Neuronal stem cell (in vitro differentiated cells): ENCODE measurements at regions not wholly inside any gene's neighbourhood (a gene's known extent, or its start where the extent isn't known, plus 50 kb on each side); places are given as distances from the start of the nearest gene placed in this dataset.
"Not testable (repeated sequence)": the region's sequence is repeated elsewhere in the genome, so short reads cannot be mapped to it uniquely, and the experiment has no call there.

Experiments used
- DNase-seq: peaks from one replicate; pipeline ENCODE4 v3.0.0-alpha.2; 2013; ENCODE audit warnings: low spot score
- H2AFZ ChIP-seq: one replicate; pipeline ENCODE4 v1.6.1; 2013; ENCODE audit warnings: mild to moderate bottlenecking, low read length, inconsistent platforms
- H2AK5ac ChIP-seq: 2 replicates; pipeline ENCODE4 v1.6.1; 2013; ENCODE audit warnings: low read depth, mild to moderate bottlenecking, inconsistent platforms, low read length, moderate library complexity, mixed read lengths
- H2BK120ac ChIP-seq: 2 replicates; pipeline ENCODE4 v1.6.1; 2013; ENCODE audit warnings: low read depth, mild to moderate bottlenecking, inconsistent platforms, low read length, moderate library complexity, mixed read lengths
- H2BK12ac ChIP-seq: one replicate; pipeline ENCODE4 v1.6.1; 2013; ENCODE audit warnings: low read length, inconsistent platforms
- H2BK15ac ChIP-seq: 2 replicates; pipeline ENCODE4 v1.6.1; 2013; ENCODE audit warnings: mild to moderate bottlenecking, low read length, inconsistent platforms, mixed read lengths
- H2BK5ac ChIP-seq: one replicate; pipeline ENCODE4 v1.6.1; 2013; ENCODE audit warnings: inconsistent platforms, mild to moderate bottlenecking, low read length, moderate library complexity
- H3K14ac ChIP-seq: one replicate; pipeline ENCODE4 v1.6.1; 2013; ENCODE audit warnings: low read length, inconsistent platforms
- H3K18ac ChIP-seq: 2 replicates; pipeline ENCODE4 v1.6.1; 2013; ENCODE audit warnings: low read length, inconsistent platforms
- H3K23ac ChIP-seq: 2 replicates; pipeline ENCODE4 v1.6.1; 2013; ENCODE audit warnings: low read depth, mild to moderate bottlenecking, mixed read lengths, low read length, inconsistent platforms; ENCODE audit not compliant: poor library complexity
- H3K27ac ChIP-seq: replicated peaks from 3 replicates; pipeline ENCODE4 v1.5.1; 2013; ENCODE audit warnings: low read length, inconsistent platforms
- H3K27me3 ChIP-seq, 3 experiments: 2 replicates each; pipeline ENCODE4 v1.6.1; 2013; ENCODE audit warnings: low read length in 3 of 3, mild to moderate bottlenecking in 2 of 3, inconsistent platforms in 1 of 3, low read depth in 1 of 3, mixed read lengths in 1 of 3, moderate library complexity in 1 of 3; ENCODE audit not compliant: control insufficient read depth in 3 of 3, insufficient read depth in 3 of 3
- H3K36me3 ChIP-seq, 2 donors: replicated peaks in 1 of 2; 2 replicates each; pipeline ENCODE4 v1.6.1; 2013; ENCODE audit warnings: low read length in 2 of 2; ENCODE audit not compliant: control insufficient read depth in 2 of 2, insufficient read depth in 2 of 2
- H3K4ac ChIP-seq: 2 replicates; pipeline ENCODE4 v1.6.1; 2013; ENCODE audit warnings: inconsistent platforms, mild to moderate bottlenecking, low read length, moderate library complexity
- H3K4me1 ChIP-seq, 2 donors: 1 replicate in 1 of 2; 2 replicates in 1 of 2; pipeline ENCODE4 v1.6.1; 2013; ENCODE audit warnings: low read length in 2 of 2, low read depth in 1 of 2; ENCODE audit not compliant: control insufficient read depth in 2 of 2, insufficient read depth in 1 of 2
- H3K4me2 ChIP-seq: one replicate; pipeline ENCODE4 v1.6.1; 2013; ENCODE audit warnings: mild to moderate bottlenecking, low read length, inconsistent platforms; ENCODE audit not compliant: insufficient read depth, poor library complexity, severe bottlenecking
- H3K4me3 ChIP-seq, 2 donors: 2 replicates each; pipeline ENCODE4 v1.5.1; 2013; ENCODE audit warnings: low read length in 2 of 2, mild to moderate bottlenecking in 2 of 2, inconsistent platforms in 1 of 2, moderate library complexity in 1 of 2
- H3K79me1 ChIP-seq: one replicate; pipeline ENCODE4 v1.6.1; 2013; ENCODE audit warnings: low read depth, mild to moderate bottlenecking, inconsistent platforms, low read length, moderate library complexity
- H3K9ac ChIP-seq: one replicate; pipeline ENCODE4 v1.6.1; 2013; ENCODE audit warnings: mild to moderate bottlenecking, low read depth, low read length, inconsistent platforms; ENCODE audit not compliant: poor library complexity
- H3K9me3 ChIP-seq, 2 donors: replicated peaks in 1 of 2; 2 replicates each; pipeline versions ENCODE3 to v1.6.1; 2013; ENCODE audit warnings: low read length in 2 of 2, mild to moderate bottlenecking in 2 of 2, inconsistent platforms in 1 of 2, low read depth in 1 of 2, mixed read lengths in 1 of 2, moderate library complexity in 1 of 2; ENCODE audit not compliant: control insufficient read depth in 2 of 2, insufficient read depth in 1 of 2
- H4K8ac ChIP-seq: one replicate; pipeline ENCODE4 v1.6.1; 2013; ENCODE audit warnings: low read depth, mild to moderate bottlenecking, inconsistent platforms, low read length, moderate library complexity
- H4K91ac ChIP-seq: one replicate; pipeline ENCODE4 v1.6.1; 2013; ENCODE audit warnings: low read length, low read depth, mild to moderate bottlenecking, inconsistent platforms; ENCODE audit not compliant: poor library complexity
- WGBS, 2 donors: extraction: QIAGEN DNeasy Blood & Tissue Kit; methylation state at CpG; one replicate each; pipeline ENCODE4 v1.1.7; 2013; ENCODE audit warnings: missing lambda C conversion rate in 2 of 2, mixed read lengths in 1 of 2; ENCODE audit not compliant: insufficient read length in 2 of 2, insufficient replicate concordance in 1 of 2; ENCODE audit errors: extremely low coverage in 2 of 2; 5-methylcytosine and 5-hydroxymethylcytosine counted together

DNA sequence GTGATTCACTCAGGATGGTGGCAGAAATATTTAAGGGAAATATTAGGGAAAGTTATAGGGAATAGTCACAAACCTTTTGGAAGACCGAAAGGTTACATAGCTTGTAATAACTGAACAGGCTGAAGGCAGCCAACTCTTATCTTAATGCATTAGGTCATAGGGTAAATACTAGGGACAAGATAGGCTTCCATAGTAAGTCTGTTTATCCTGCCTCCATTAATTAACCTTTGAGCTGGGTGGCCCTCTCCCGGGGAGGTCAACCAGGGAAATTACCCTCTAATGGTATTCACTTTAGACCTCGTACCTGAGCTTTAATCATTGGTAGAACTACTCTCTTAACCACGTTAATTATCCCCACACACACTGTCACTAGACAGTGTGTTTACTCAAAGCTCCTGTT lies 981.8 kb downstream of the SLC16A7 start:
- Histone ChIP-seq H2AK5ac (no peak overlapping the region), H3K23ac (no peak overlapping the region), H2BK12ac (no peak overlapping the region), H3K14ac (no peak overlapping the region), H3K36me3 (no peaks in the 10 kb centered on the region), H2AFZ (no peak overlapping the region), H3K9me3 (no peaks in the 10 kb centered on the region), H3K4me3 (no peak overlapping the region), H3K4me2 (no peak overlapping the region), H2BK15ac (no peak overlapping the region), H3K27me3 (no peaks in the 10 kb centered on the region), H4K91ac (no peak overlapping the region), H2BK5ac (no peak overlapping the region), H3K18ac (no peak overlapping the region), H3K4me1 (no peaks in the 10 kb centered on the region), H3K4ac (no peak overlapping the region), H3K79me1 (no peaks in the 10 kb centered on the region), H4K8ac (no peak overlapping the region), H3K9ac (no peak overlapping the region), H2BK120ac (no peak overlapping the region), H3K27ac (no peak overlapping the region)
- no peak for DNase-seq
- no CpG with 5 or more reads among the region's 4 CpGs for WGBS, 2 donors

DNA sequence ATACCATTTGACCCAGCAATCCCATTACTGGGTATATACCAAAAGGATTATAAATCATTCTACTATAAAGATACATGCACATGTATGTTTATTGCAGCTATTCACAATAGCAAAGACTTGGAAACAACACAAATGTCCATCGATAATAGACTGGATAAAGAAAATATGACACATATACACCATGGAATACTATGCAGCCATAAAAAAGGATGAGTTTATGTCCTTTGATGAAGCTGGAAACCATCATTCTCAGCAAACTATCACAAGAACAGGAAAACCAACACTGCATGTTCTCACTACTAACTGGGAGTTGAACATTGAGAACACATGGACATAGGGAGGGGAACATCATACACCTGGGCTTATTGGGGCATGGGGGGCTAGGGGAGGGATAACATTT lies 991.8 kb downstream of the SLC16A7 start:
- not testable (repeated sequence) for H2AK5ac ChIP-seq, DNase-seq, H3K79me1 ChIP-seq, H3K27ac ChIP-seq, H2BK15ac ChIP-seq, H3K4me3 ChIP-seq, H2BK120ac ChIP-seq, H4K8ac ChIP-seq, H3K23ac ChIP-seq, H2BK12ac ChIP-seq, H2AFZ ChIP-seq, H4K91ac ChIP-seq, H3K9me3 ChIP-seq, H2BK5ac ChIP-seq, H3K4me1 ChIP-seq, H3K4ac ChIP-seq, H3K4me2 ChIP-seq, H3K14ac ChIP-seq, H3K36me3 ChIP-seq, H3K9ac ChIP-seq, H3K18ac ChIP-seq, H3K27me3 ChIP-seq
- WGBS, 2 donors, result no CpG with 5 or more reads among the region's 1 CpG

DNA sequence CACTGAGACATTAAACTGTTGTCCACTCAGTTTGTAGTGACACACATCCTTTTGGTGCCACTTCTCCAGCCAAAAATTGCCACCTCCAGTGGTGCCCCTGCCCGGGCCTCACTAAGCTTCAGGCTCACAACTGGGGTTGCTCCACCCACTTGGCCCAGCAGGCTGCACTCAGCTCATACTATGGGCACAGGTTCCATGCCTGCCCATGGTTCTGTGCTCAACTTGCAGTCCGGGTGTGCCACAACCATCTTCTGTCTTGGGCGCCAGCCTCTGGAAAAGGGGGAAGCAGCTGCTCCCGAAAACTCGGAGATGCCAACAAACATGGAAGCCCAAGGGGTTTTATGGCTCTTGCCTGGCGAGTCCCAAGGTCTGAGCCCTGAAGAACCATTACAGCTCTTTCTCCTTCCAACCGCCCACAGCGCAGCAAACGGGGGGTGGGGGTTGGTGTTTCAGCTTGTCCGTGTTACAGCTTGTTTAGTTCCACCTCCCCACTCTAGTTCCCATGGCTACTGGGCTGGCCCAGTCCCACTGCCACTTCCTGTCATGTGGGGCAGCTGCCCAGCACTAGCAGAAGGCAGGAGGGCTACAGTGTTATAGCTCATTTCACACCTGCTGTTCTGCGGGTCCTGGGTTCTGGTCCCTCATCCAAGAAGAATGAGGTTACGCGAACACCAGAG lies 998.3 kb downstream of the SLC16A7 start:
- H3K4ac ChIP-seq, result no peak overlapping the region
- H3K9me3 ChIP-seq, result no peaks in the 10 kb centered on the region
- WGBS, 2 donors, result no CpG with 5 or more reads among the region's 13 CpGs
- no peak overlapping the region for H2BK120ac ChIP-seq
- no peak overlapping the region for H4K91ac ChIP-seq
- no peaks in the 10 kb centered on the region for H3K79me1 ChIP-seq
- H2BK15ac ChIP-seq, result no peak overlapping the region
- no peak overlapping the region for H2AK5ac ChIP-seq
- H3K9ac ChIP-seq, result no peak overlapping the region
- peak overlapping the region; percentile 29 for H2AFZ ChIP-seq
- H3K4me1 ChIP-seq, result no peaks in the 10 kb centered on the region
- peak overlapping the region; percentile 2 for H3K14ac ChIP-seq
- no peak for DNase-seq
- H3K4me3 ChIP-seq, result no peak overlapping the region
- H3K18ac ChIP-seq, result no peak overlapping the region
- no peak overlapping the region for H2BK12ac ChIP-seq
- no peak overlapping the region for H3K23ac ChIP-seq
- no peak overlapping the region for H3K27ac ChIP-seq
- no peaks in the 10 kb centered on the region for H3K36me3 ChIP-seq
- no peaks in the 10 kb centered on the region for H3K27me3 ChIP-seq
- H4K8ac ChIP-seq, result no peak overlapping the region
- H2BK5ac ChIP-seq, result no peak overlapping the region
- no peak overlapping the region for H3K4me2 ChIP-seq

DNA sequence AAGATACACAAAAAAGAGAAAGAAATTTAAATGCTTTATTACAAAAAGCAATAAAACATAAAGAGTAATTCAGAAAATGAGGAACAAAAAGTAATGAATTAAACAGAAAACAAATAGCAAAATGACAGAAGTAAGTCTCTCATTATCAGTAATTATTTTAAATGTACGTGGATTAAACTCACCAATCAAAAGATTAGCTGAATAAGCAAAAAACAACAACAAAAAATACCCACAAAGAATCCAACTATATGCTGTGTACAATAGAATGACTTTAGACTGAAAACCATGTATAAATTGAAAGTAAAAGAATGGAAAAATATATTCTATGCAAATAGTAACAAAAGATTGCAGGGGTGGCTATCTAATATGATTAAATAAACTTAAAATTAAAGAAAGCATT lies 1006.8 kb downstream of the SLC16A7 start:
- H2BK15ac ChIP-seq, result no peak overlapping the region
- H3K4me2 ChIP-seq, result no peak overlapping the region
- H3K27ac ChIP-seq, result no peak overlapping the region
- H2BK5ac ChIP-seq, result no peak overlapping the region
- H3K36me3 ChIP-seq, result no peaks in the 10 kb centered on the region
- no peak overlapping the region for H3K18ac ChIP-seq
- no peak for DNase-seq
- H3K14ac ChIP-seq, result no peak overlapping the region
- H4K8ac ChIP-seq, result no peak overlapping the region
- H3K79me1 ChIP-seq, result no peaks in the 10 kb centered on the region
- no peaks in the 10 kb centered on the region for H3K27me3 ChIP-seq
- no peak overlapping the region for H2BK12ac ChIP-seq
- H2AK5ac ChIP-seq, result no peak overlapping the region
- no peak overlapping the region for H3K9ac ChIP-seq
- no peak overlapping the region for H4K91ac ChIP-seq
- no CpG with 5 or more reads among the region's 1 CpG for WGBS, 2 donors
- no peak overlapping the region for H3K4me3 ChIP-seq
- H3K9me3 ChIP-seq, result no peaks in the 10 kb centered on the region
- no peak overlapping the region for H2AFZ ChIP-seq
- H3K4me1 ChIP-seq, result no peaks in the 10 kb centered on the region
- H2BK120ac ChIP-seq, result no peak overlapping the region
- H3K4ac ChIP-seq, result no peak overlapping the region
- no peak overlapping the region for H3K23ac ChIP-seq
